Brain microvascular endothelial cell (primary cell): ENCODE measurements at regions not wholly inside any gene's neighbourhood (a gene's known extent, or its start where the extent isn't known, plus 50 kb on each side); places are given as distances from the start of the nearest gene placed in this dataset.
"Not testable (repeated sequence)": the region's sequence is repeated elsewhere in the genome, so short reads cannot be mapped to it uniquely, and the experiment has no call there.

Source experiments
- DNase-seq: peaks from one replicate; pipeline ENCODE4 v3.0.0-alpha.2; 2020
- H3K27ac ChIP-seq: fragments of 250-450 bp; sonication (Bioruptor Pico); 2 replicates; pipeline ENCODE4 v1.5.1; 2020; ENCODE audit warnings: mild to moderate bottlenecking, moderate library complexity
- H3K27me3 ChIP-seq: fragments of 250-450 bp; sonication (Bioruptor Pico); replicated peaks from 2 replicates; pipeline ENCODE4 v1.5.1; 2020; ENCODE audit warnings: mild to moderate bottlenecking
- H3K36me3 ChIP-seq: fragments of 250-450 bp; sonication (Bioruptor Pico); replicated peaks from 2 replicates; pipeline ENCODE4 v1.5.1; 2020; ENCODE audit warnings: mild to moderate bottlenecking
- H3K4me3 ChIP-seq: 2 replicates; pipeline ENCODE4 v1.5.1; 2011; ENCODE audit warnings: low read depth, mild to moderate bottlenecking, control low read depth, low read length, moderate library complexity
- CTCF ChIP-seq: IDR thresholded peaks from 2 replicates; pipeline ENCODE4 v1.5.1; 2011; ENCODE audit warnings: low read depth, mild to moderate bottlenecking, moderate library complexity, low read length, control low read depth, inconsistent platforms; ENCODE audit errors: missing control alignments
- in situ Hi-C: cut with HindIII; loops from 2 replicates; pipeline ENCODE4 v1.10.0; 2017; ENCODE audit warnings: low sequenced_read_pairs, low pct_ligation_motif_present

- no peak overlapping the region for H3K27ac ChIP-seq
- no peak for TF ChIP-seq CTCF
- H3K27me3 ChIP-seq, result no peaks in the 10 kb centered on the region
- in situ Hi-C loops, result no loop called here
- no peak overlapping the region for H3K4me3 ChIP-seq
- DNase-seq, result no peak
- no peaks in the 10 kb centered on the region for H3K36me3 ChIP-seq
These were observed 225.1 kb upstream of the RASA1 start for GRCh38 chr5:87042554-87042953.

GRCh38 chr5:87048156-87048555 lies 219.5 kb upstream of the RASA1 start:
- H3K27ac ChIP-seq, result no peak overlapping the region
- TF ChIP-seq CTCF, result peak; percentile 18
- no peaks in the 10 kb centered on the region for H3K36me3 ChIP-seq
- no peak overlapping the region for H3K4me3 ChIP-seq
- H3K27me3 ChIP-seq, result no peaks in the 10 kb centered on the region
- in situ Hi-C loops, result no loop called here
- no peak for DNase-seq

GRCh38 chr5:87049012-87049411 lies 218.7 kb upstream of the RASA1 start:
- H3K4me3 ChIP-seq, in situ Hi-C loops, DNase-seq, H3K27ac ChIP-seq, H3K27me3 ChIP-seq, H3K36me3 ChIP-seq: not testable (repeated sequence)

GRCh38 chr5:87051502-87052113 lies 216.1 kb upstream of the RASA1 start:
- Histone ChIP-seq H3K27me3 (no peaks in the 10 kb centered on the region), H3K4me3 (no peak overlapping the region), H3K27ac (no peak overlapping the region), H3K36me3 (no peaks in the 10 kb centered on the region)
- no peak for DNase-seq
- in situ Hi-C loops, result loop anchor here (25.0 kb wide), 1 partner anchor 336 kb away; no protein-coding TSS in a partner anchor
- no peak for TF ChIP-seq CTCF

- H3K4me3 ChIP-seq, result no peak overlapping the region
- no peak for TF ChIP-seq CTCF
- in situ Hi-C loops, result loop anchor here (25.0 kb wide), 1 partner anchor 334 kb away; no protein-coding TSS in a partner anchor
- DNase-seq, result no peak
- H3K27me3 ChIP-seq, result no peaks in the 10 kb centered on the region
- no peaks in the 10 kb centered on the region for H3K36me3 ChIP-seq
- H3K27ac ChIP-seq, result no peak overlapping the region
These were observed 214.5 kb upstream of the RASA1 start for GRCh38 chr5:87053146-87053545.

GRCh38 chr5:87054821-87055220 lies 212.9 kb upstream of the RASA1 start:
- in situ Hi-C loops, result loop anchor here (25.0 kb wide), 1 partner anchor 332 kb away; no protein-coding TSS in a partner anchor
- no peak overlapping the region for H3K4me3 ChIP-seq
- DNase-seq, result no peak
- H3K27me3 ChIP-seq, result no peaks in the 10 kb centered on the region
- H3K36me3 ChIP-seq, result no peaks in the 10 kb centered on the region
- no peak overlapping the region for H3K27ac ChIP-seq
- no peak for TF ChIP-seq CTCF
